CD4-positive, alpha-beta T cell treated with Interleukin-15 for 4 hours (primary cell): ENCODE measurements at regions not wholly inside any gene's neighbourhood (a gene's known extent, or its start where the extent isn't known, plus 50 kb on each side); places are given as distances from the start of the nearest gene placed in this dataset.

Source experiments
- DNase-seq: peaks from one replicate; pipeline ENCODE4 v3.0.0-alpha.2; 2020; ENCODE audit warnings: low spot score

DNA sequence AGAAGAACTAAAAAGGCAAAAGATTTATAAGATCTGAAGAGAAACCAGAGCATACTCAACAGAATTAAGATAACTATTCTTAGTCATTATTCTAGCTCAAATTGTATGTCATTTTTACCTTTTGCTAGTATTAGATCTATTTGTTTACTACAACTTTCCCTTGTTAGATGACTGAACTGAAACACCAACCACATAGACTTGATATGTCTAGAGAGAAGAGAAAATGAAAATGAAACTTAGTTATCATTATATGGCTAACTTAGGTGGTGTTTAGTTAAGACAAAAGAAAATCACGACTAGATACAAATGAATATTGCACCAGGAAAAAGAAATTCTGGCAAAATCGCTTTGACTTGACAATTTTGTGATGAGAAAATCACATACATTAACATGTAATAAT lies 690.8 kb downstream of the PCDH18 start:
- DNase-seq: no peak

DNA sequence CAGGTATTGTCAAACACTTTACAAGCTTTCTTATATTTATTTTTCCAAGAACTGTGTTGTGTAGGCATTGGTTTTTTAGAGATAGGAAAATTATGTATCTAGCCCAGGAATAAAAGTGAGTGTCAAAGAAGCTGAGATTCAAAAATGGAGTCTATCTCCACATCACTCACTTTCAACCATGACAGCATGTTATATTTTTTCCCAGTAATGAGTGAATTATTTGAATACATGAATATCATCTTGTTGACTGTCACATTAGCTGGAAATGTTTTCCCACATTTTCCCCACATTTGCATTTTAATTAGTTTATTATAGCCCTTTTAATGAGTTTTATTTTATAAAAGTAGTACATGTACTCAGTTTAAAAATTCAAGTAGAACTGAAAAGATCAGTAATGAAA lies 693.7 kb downstream of the PCDH18 start:
- no peak for DNase-seq

DNA sequence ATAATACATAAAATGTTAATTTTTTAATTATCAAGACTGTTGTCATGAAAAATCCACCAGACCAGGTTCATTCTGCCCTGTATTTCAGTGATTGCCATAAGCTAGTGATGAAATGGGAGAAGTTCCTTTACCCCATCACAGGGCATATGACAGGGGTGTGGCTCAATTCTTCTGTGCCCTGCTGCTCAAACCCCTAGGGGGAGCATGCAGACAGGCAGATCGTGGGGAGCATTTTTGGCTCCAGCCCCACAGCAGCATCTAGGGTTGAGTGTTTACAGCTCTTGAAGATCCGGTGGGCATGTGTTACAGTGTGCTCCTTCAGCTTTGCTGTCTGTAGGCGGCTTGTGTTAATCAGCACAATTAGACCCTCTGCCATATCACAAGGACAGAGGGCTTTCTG lies 700.7 kb downstream of the PCDH18 start:
- no peak for DNase-seq

DNA sequence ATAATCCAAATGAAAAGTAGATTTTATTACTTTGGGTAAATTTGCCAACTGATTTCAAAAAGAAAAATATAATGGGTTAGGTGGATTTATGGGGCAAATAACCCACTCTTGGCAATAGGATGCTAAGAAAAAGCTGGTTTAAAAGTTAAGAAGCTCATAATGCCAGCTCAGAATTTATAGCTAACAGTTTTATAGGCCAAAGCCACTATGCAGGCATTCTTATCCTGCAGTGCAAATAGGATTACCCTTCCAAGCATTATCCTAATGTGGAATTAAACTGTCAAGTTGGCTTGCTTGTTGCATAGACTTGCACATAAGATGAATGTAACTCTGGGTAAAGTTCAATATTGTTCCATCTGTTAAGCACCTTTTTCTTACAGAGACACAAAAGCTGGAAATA lies 703.0 kb downstream of the PCDH18 start:
- no peak for DNase-seq

DNA sequence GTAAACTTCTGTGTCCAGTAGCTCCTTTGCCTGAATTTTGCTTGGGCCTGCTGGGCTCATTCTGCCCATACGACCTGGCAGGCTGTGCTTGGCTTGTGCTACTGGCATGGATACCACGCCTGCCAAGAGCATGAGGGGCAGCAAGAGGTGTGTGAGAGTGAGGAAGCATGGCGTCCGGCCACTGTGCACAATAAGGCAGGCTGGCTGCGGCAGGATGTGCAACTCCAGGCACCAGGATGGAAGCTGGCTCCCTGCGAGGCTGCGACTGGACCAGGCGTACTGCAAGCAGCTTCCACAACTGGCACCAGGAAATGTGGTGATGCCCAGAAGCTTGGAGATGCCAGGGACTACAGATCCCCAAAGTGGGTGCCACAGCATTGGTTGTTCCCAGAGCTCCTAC lies 709.3 kb downstream of the PCDH18 start:
- no peak for DNase-seq

DNA sequence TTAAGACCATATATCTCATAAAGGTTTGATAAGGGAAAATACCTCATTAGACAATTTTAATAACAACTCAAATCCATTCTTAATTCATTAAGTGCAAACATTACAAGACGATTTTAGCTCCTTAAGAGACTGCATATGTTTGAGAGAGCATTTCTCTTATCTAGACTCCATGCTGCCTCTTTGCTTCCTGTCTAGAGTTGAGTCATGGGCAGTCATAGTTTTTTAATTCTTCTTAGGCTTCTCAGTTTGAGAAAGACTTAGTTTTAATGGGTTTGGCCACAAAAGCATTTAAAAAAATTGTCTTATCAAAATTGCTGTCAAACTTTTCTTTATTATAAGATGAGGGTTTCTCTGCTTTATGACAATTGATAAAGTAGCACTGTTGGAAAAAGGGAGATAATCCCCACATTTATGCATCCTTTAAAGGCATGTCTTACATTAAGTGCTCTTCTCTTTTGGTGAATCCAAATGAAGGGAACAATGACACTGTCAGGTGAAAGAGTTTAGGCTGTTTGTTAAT lies 713.4 kb downstream of the PCDH18 start:
- no peak for DNase-seq

DNA sequence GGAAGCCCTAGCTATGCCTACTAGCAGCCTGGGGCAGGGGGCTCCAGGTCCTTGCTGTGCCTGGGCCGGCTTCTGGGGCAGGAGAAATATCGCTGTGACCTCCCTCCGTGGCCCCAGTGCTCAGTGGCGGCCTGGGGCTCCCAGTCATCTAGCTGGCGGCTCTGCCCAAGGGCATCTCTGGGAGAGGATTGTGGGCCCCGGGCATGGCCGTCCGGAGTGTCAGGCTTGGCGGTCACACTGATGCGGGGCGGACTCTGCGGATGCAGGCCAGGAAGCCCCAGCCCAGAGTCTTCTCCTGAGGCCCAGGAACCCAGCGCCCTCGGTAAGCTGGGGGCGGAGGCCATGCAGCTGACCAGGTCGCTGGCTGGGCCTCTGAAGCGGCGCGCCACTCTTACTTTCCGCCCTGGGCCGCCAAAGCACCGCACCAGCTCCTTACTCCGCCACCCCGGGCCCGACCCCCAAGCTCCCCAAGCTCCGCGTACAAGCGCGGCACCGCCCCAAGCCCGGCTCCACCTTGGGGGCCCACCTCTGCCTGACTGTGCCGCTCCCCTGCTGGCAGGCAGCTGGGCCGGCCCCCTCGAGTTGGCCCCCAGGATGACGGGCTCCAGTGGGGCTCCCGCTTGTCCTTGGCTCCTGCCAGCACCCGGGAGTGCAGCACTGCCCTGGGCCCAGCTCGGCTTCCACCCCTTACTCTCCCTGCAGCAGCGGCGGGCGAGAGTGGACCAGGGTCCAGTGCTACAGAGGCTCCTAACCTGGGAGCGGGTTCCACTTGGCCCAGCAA lies 720.0 kb downstream of the PCDH18 start:
- no peak for DNase-seq

DNA sequence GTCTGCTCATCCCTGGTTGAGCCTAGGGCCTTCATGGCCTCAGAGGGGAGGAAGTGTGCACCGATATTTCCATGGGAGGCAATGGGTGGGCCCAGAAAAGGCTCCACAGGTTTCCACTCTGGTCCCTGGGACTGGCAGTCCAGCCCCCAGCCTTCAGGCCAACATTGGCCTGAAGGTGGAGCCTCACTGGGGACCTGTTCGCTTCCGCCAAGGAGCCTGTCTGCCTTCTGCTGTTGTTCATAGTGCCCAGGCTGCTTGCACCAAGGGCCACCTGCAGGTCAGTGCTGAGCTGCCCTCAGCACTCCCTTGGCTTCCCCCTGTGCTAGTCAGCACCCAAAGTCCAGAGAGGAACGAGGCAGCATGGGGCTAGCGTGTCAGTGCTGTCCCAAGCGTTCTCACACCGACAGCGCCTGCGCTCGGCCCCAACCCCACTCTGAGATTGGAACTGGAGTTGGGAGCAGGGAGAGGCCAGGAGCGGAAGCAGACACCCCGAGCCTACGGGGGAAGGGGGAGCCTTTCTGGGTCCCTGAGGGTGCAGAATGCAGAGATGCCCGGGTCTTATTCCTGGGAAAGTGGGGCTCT lies 720.7 kb downstream of the PCDH18 start:
- no peak for DNase-seq

DNA sequence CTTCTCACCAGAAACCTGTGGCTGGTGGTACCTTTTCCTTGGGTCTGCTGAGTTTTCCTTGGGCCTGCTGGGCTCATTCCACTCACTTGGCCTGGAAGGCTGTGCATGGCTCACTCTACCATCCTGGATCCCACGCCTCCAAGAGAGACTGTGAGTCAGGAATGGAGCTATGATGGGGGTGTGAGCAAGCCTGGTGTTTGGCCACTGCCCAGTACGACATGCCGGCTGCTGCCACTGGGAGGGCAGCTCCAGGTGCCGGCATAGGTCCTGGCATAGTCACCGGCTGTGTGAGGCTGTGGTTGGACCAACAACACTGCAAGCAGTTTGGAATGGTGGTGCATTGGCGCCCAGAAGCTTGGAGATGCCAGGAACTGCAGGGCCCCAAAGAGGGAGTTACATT lies 721.7 kb downstream of the PCDH18 start:
- no peak for DNase-seq

DNA sequence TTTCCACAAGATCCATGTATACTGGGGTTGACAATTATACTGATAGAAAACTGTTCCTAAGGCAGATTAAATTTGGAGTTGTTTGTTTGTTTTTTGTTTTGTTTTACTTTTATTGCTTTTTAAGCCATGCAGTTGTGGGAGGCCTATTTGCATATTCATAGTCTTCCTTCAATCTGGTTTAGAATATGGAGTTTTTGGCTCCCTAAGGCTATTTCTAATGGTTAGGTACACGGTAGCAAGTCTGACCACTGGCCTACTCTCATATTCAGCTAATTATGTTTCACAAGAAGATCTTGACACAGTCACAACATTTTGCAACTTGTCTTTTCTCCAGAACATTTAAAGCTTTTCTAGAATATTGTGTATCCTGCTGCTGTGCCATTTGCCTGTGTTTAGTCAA lies 725.5 kb downstream of the PCDH18 start:
- no peak for DNase-seq

DNA sequence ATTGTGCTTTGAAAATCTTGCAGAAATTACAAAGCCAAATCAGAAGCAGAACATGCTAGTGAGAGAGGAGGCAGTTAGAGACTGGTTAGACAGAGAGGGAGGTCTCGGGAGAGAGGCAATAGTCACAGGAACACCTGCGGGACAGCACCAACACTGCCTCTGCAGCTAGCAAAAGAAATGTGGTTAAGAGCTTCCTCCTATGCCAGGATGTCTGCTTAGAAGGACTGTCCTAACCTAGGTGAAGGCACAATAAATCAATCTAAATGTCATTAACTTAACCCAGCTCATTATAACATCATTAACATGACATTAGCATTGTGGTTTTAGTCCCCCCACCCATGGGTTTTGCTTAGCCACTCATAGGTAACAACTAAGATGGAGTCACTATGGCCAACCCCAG lies 726.7 kb downstream of the PCDH18 start:
- no peak for DNase-seq

DNA sequence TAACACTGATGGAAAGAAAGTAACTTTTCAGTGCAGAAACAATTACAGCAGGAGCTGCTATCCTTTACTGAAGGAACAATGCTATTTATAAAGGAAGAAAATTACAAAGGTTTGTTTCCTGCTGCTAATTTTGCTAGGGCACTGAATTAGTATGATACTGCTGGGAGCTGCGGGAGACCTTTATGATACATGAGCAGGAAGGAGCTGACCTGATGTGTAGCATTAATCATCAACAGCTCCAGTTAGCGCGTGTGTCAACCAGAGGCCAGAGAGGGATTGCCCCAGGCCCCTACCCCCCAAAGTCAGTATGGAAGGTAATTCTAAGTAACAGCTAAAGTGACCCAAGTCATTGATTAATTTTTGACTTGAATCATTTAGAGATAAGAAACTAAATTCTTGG lies 728.9 kb downstream of the PCDH18 start:
- DNase-seq: no peak

DNA sequence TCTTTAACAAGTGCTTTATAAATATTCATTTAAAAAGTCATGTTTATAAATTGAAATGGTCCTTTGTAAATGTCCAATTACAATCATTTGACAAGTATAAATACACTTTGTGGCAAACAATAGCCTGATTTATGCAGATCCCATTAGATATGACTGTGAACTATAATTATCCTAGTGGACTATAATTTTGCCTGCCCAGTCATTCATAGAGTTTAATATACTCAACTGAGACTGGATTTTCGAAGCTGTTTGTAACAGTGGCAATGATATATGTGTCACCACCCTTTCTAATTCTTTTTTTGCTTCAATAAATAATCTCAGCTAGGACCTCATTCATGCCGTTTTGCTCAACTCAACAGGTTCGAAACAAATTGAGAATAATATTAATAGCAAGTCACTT lies 732.0 kb downstream of the PCDH18 start:
- DNase-seq: no peak

DNA sequence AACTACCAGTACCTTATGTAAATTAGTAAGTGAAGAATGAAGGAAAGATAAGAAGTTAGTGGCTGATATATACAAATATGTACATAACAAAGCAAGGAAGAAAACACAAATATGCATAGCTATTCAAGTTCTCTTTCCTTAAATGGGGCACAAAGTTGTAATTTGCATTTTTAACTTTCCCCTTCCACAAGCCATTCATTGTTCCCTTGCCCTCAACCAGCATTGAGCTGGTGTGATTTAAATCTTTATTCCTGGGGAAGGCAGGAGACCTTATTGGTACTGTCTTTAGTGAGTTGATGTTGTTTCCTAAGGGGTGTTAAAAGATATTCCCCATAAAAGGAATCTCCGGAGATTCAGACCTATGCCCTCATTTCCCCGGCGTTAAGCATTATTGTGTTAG lies 735.3 kb downstream of the PCDH18 start:
- no peak for DNase-seq

DNA sequence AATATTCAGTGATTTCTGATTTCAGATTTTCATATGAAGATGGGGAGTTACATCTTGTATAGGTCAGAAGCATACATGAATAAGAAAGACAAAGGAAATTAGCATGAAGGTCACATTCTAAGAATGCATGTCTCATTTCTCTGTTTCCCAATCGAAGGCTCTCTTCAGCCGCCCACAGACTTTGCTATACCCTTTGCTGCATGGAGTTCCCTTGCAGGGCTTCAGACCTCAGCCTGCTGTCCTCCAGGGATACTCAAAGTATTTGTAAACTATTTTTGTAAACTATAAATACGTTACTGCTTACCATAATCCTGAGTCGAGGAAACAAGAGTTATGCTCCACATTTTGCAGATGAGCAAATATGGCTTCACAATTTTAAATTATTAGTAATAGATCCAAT lies 738.4 kb downstream of the PCDH18 start:
- no peak for DNase-seq

DNA sequence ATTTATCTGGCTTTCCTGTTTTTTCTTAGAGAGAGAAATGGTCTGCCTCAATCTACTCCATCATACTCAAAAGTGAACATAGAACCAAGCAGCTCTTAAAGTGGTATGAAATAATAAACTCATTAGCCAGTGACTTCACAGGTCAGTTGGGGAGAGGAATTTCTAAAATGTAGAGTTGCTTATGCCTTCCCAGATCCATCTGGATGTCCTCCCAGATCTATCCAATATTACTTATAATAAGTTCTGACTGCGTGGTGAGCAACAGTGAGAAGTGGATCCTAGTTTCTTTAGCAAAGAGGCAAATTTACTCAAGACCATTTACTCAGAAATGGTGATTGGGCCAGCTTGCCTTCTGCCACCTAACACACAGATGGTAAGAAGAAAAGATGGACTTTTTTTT lies 748.0 kb downstream of the PCDH18 start:
- no peak for DNase-seq

DNA sequence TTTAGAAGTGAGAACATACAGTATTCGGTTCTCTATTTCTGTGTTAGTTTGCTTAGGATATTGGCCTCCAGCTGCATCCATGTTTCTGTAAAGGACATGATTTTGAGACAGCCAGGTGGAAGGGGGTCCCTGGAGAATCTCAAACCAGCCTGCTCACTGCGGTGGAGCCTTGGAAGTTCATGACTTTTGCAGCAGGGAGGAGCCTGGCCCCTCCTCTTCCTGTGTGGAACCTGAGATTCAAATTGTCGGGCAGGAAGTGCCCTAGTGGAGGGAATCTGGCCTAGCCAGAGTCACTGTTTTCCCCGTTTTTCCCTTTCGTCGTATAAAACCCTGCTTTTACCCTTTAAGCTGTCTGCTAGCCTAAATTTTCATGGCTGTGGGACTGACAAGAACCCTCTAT lies 762.6 kb downstream of the PCDH18 start:
- DNase-seq: no peak

DNA sequence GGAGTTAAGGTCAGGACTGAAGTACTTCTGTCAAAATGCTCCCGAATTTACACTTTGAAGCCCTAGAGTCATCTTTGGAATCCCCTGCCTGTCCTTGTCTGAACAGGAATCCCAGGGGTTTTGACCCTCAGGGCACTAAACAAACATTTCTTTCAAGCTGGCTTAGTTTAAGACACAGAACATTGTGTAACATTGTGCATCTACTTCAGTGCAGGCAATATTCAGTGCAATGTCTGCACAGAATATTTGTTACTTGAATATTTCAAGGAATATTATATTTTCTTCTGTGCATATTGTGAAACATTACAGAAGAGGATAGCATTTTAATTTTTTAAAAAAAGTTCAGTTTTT lies 763.4 kb downstream of the PCDH18 start:
- no peak for DNase-seq

DNA sequence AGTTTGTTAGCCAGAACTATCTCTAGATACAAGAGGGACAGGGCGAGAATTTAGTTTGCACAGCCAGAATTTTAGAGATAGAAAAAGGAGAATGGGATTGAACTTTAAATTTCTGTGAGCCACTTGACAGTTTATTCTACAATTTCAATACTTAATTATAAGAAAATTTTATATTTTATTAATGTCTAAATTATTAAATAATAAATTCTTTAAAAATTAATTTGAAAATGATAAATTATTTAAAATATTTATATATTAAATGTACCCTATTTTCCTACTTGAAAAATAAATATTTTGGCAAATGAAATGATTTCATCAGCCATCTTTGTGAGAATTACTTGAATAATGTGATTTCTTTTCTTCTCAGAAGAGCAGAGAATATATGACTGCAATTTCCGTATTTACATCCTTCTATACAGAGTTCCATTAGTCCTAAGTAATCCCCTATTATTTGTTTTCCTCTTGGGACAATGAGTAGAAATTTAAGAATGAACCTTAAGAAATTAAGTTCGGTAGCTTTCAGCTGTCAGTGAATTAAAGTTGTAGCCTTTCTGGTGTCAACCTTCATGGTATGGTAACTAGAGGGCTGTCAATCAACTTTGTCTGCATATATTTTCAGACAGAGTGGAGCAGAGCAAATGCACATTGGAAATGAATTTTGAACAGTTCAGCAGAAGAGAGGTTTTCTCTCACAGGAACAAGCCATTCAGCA lies 763.9 kb downstream of the PCDH18 start:
- DNase-seq: no peak

DNA sequence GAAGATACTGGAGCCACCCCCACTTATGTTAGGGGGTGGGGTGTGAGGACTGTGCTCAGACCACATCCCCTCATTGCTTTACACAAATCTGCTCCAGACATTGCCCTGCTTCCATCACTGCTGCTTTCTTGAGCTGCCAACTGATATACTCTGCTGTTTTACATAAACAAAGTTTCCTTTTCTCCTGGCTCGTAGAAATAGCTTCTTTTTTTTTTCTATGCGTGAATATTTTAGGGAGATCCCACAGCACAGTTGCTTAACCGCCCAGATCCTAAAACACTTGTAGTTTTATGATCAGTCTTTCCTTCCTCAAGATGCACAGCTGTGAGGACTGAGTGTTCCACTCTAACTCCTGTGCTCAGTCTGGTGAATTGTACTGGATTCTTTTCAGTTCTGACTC lies 768.4 kb downstream of the PCDH18 start:
- no peak for DNase-seq

DNA sequence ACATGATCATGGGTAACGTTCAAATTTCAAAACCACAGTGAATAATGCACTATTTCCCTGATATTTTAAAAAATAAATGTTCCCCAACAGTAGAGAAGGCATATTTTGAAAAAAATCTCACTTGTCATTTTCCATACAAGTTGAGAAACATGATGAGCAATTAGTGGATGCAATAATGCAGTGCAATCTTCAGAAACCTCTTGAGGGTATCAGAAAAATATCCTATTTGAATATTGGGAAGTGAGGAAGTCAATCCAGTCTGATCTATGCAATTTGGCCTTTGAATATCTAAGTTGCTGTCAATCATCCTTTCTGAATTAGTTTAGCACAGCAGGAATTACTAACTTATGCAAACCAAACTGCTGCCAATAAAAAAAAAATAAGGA lies 776.8 kb downstream of the PCDH18 start:
- DNase-seq: no peak

DNA sequence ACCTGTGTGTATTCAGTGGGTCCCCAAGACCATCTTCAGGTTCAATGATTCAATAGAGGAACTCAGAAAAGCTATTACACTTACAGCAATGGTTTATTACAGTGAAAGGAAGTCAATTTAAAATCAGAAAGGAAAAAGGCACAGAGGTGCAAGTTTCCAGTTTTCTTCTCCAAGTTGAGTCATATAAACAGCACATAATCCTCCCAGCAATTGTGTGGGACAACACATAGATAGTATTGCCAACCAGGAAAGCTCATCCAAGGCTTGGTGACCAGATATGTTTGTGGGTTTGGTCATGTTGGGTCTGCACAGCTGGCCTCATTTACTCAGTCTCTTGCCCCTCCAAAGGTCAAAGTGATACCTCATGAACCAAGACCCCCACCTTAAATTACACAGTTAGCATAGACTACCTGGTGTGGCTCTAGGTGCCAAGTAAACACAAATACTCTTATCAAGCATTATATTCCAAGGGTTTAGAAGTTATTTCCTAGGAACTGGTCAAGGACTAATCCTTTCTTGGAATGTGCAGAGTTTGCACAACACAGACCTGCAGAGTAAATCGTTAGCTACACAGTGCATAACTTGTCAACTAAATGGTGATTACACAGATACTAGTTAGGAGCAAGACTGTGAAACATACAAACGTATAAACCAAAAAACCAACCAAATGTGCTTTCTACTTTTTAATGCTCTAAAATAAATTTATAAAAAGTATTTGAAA lies 777.3 kb downstream of the PCDH18 start:
- no peak for DNase-seq

DNA sequence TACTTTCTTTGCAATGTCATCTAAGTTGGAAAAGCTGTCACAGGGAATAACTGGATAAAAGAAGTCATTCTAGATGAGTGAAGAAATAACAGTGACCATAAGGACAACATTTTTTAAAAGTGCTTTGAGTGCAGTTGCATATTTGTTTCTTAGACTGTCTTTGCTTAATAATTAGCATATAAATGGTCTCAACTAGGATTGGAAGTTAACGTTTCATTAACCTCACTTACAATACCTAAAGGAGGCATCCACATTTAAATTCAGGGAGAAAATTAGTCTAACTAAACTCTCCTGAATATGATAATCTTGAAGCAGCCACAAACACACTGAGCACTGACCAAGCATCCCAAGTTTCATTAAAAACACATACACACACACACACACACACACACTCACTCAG lies 780.7 kb downstream of the PCDH18 start:
- no peak for DNase-seq
